Ovary (tissue), 3 donors: ENCODE measurements at regions not wholly inside any gene's neighbourhood (a gene's known extent, or its start where the extent isn't known, plus 50 kb on each side); places are given as distances from the start of the nearest gene placed in this dataset.

Source experiments
- CTCF ChIP-seq, 3 donors: fragments of 450-650 bp in 2 of 3; fragments of 200-600 bp in 1 of 3; IDR thresholded peaks; one replicate each; pipeline versions ENCODE4 v1.5.1 to v1.8.0; 2016 to 2022; ENCODE audit warnings: antibody characterized with exemption in 3 of 3, mild to moderate bottlenecking in 1 of 3
- POLR2A ChIP-seq: fragments of 450-650 bp; IDR thresholded peaks from one replicate; pipeline ENCODE4 v1.6.1; 2017; ENCODE audit warnings: antibody characterized with exemption, mild to moderate bottlenecking, moderate library complexity
- donor health status: DM: no; HTN: no; CAD: no.

DNA sequence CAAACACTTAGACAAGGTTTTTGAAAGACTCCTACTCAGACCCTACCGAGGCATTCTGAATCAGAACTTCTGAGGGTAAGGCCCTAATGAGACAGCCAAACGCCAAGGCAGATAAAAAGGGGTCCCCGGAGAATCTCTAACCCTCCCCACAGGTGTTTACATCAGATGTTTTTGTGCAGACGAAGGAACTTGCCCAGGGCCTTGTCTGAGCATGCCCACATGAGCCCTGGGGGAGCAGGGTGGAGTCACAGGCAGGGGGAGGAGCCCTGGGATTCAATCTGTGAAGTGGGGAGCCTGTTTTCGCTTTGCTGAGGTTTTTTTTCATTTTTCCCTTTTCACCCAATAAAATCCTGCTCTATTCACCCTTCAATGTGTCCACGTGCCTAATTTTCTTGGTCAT, 61.6 kb upstream of the MED4 start:
- TF ChIP-seq CTCF (IDR thresholded peaks at IDR 0.05) = no peak
- no peak for TF ChIP-seq POLR2A
